Stomach (tissue), 8 donors: ENCODE measurements at regions not wholly inside any gene's neighbourhood (a gene's known extent, or its start where the extent isn't known, plus 50 kb on each side); places are given as distances from the start of the nearest gene placed in this dataset.
"Not testable (repeated sequence)": the region's sequence is repeated elsewhere in the genome, so short reads cannot be mapped to it uniquely, and the experiment has no call there.

Experiments
- DNase-seq, 2 donors: peaks; one replicate each; pipeline versions ENCODE4 v3.0.0 to v3.0.0-alpha.2; 2013 to 2019
- H3K27ac ChIP-seq, 5 donors: fragments of 200-600 bp in 4 of 5; sonication (generic) in 4 of 5; one replicate each; pipeline ENCODE4 v1.5.1; 2013 to 2019; ENCODE audit warnings: mild to moderate bottlenecking in 1 of 5, moderate library complexity in 1 of 5
- H3K27me3 ChIP-seq, 3 donors: fragments of 200-600 bp; sonication (generic); one replicate each; pipeline ENCODE4 v1.5.1; 2017 to 2019; ENCODE audit warnings: mixed run types in 1 of 3
- H3K36me3 ChIP-seq, 4 donors: fragments of 200-600 bp; sonication (generic); 1 replicate in 3 of 4; 2 replicates in 1 of 4; pipeline ENCODE4 v1.5.1; 2016 to 2019
- H3K4me1 ChIP-seq, 4 donors: fragments of 200-600 bp; sonication (generic); one replicate each; pipeline ENCODE4 v1.5.1; 2016 to 2019
- H3K4me3 ChIP-seq, 4 donors: fragments of 200-600 bp; sonication (generic) in 3 of 4; one replicate each; pipeline ENCODE4 v1.5.1; 2016 to 2019; ENCODE audit warnings: mild to moderate bottlenecking in 1 of 4
- H3K9me3 ChIP-seq, 4 donors: fragments of 200-600 bp; sonication (generic); one replicate each; pipeline ENCODE4 v1.5.1; 2016 to 2019
- EP300 ChIP-seq: sonication (generic); formaldehyde crosslinking; IDR thresholded peaks from one replicate; pipeline ENCODE4 v1.6.1; 2017; ENCODE audit warnings: antibody characterized with exemption
- POLR2A ChIP-seq, 4 donors: fragments of 450-650 bp; IDR thresholded peaks; one replicate each; pipeline ENCODE4 v1.6.1; 2016; ENCODE audit warnings: antibody characterized with exemption in 4 of 4, control low read depth in 2 of 4, mild to moderate bottlenecking in 1 of 4, moderate library complexity in 1 of 4
- POLR2AphosphoS5 ChIP-seq, 3 donors: sonication (generic); formaldehyde crosslinking; IDR thresholded peaks; one replicate each; pipeline ENCODE4 v1.6.1; 2016; ENCODE audit warnings: antibody characterized with exemption in 3 of 3
- WGBS, 5 donors: extraction: QIAGEN DNeasy Blood & Tissue Kit in 3 of 5; methylation state at CpG; one replicate each; pipeline versions ENCODE4 v1.1.5 to v1.1.7; 2013 to 2018; 5-methylcytosine and 5-hydroxymethylcytosine counted together
- intact Hi-C: fragments of 100-400 bp; cut with DNase I; formaldehyde crosslinking; loops from one replicate; pipeline ENCODE4 v1.15.1; 2023; ENCODE audit warnings: low total_unique reads
- TF ChIP-seq, protein P1 (sequence below), 7 experiments: fragments of 450-650 bp in 4 of 7; fragments of 200-600 bp in 3 of 7; sonication (generic) in 3 of 7; IDR thresholded peaks; one replicate each; pipeline ENCODE4 v1.5.1; 2016 to 2019; ENCODE audit warnings: antibody characterized with exemption in 7 of 7, control low read depth in 2 of 7, mild to moderate bottlenecking in 1 of 7
- donor health status: healthy with polysubstance abuse.
- donor health status: Bipolar disorder and iron deficiency.
- donor health status: healthy.

DNA sequence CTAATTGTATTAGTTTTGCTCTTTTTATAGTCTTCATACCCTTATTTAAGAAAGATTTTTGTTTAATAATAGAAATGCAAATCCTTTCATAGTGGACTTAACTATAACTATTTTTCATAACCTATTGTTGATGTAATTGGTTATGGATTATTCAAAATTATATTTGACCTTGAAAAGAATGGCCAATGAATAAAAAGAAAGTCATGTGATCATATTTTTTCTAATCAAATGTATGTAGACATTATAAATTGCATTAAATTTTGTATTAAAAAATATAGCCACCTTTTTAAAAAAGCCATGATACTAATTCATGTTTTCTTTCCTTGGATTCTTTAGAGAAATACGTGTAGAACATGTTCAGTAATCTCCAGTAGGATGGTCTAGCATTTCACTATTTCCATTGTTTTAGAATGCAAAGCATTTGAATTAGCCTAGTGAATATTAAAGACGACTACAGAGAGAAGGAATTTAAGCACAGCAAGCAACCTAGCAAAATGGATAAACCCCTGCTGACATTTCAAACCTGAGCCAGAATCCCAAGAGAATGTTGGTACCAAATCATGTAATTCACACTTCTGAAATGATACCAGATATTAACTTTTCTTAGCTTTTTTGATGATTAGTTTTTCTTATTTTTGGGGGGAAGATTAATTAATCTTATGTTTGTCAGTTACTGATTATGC is 1297.4 kb upstream of the MIR17HG start:
- no peak overlapping the region for H3K27ac ChIP-seq
- intact Hi-C loops, result no loop called here
- H3K27me3 ChIP-seq, result no peaks in the 10 kb centered on the region
- TF ChIP-seq POLR2AphosphoS5 (IDR thresholded peaks at IDR 0.05), result no peak
- no peak for TF ChIP-seq EP300
- TF ChIP-seq POLR2A (IDR thresholded peaks at IDR 0.05), result no peak
- TF ChIP-seq, protein P1, sequence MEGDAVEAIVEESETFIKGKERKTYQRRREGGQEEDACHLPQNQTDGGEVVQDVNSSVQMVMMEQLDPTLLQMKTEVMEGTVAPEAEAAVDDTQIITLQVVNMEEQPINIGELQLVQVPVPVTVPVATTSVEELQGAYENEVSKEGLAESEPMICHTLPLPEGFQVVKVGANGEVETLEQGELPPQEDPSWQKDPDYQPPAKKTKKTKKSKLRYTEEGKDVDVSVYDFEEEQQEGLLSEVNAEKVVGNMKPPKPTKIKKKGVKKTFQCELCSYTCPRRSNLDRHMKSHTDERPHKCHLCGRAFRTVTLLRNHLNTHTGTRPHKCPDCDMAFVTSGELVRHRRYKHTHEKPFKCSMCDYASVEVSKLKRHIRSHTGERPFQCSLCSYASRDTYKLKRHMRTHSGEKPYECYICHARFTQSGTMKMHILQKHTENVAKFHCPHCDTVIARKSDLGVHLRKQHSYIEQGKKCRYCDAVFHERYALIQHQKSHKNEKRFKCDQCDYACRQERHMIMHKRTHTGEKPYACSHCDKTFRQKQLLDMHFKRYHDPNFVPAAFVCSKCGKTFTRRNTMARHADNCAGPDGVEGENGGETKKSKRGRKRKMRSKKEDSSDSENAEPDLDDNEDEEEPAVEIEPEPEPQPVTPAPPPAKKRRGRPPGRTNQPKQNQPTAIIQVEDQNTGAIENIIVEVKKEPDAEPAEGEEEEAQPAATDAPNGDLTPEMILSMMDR (IDR thresholded peaks at IDR 0.05), result no peak
- peaks cover 0 to 21% (median 16%) of the 10 kb centered on the region in 4 donors for H3K9me3 ChIP-seq
- no peaks in the 10 kb centered on the region for H3K4me1 ChIP-seq
- H3K4me3 ChIP-seq, result no peak overlapping the region
- WGBS, 5 donors, result 44 to 65% (median 60%) methylated on average over 2 of the region's 2 CpGs
- no peaks in the 10 kb centered on the region for H3K36me3 ChIP-seq
- no peak for DNase-seq

DNA sequence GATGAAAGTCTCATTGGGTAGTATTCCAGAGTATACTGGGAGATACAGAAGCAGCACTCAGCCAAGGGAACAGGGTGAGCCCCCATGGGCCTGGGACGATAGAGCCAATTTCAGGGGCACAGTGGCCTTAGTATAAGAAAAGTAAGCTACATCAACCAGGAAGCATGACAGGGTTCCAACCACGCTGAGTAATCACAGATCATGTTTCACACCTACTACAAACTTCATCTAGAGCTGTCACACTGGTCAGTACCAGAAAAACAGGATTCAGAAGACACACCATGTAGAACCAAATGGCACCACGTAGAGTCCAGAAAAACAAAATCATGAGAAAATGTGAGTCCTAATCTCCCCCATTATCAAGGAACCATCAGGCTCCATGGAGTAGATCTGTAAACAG is 1292.4 kb upstream of the MIR17HG start:
- Histone ChIP-seq H3K9me3 (no peaks in the 10 kb centered on the region), H3K4me1 (no peaks in the 10 kb centered on the region), H3K36me3 (no peaks in the 10 kb centered on the region), H3K4me3 (no peak overlapping the region), H3K27me3 (no peaks in the 10 kb centered on the region), H3K27ac (no peak overlapping the region)
- TF ChIP-seq POLR2AphosphoS5 (IDR thresholded peaks at IDR 0.05), result no peak
- TF ChIP-seq POLR2A (IDR thresholded peaks at IDR 0.05), result no peak
- WGBS, 5 donors, result 24 to 51% (median 34%) methylated on average over 3 of the region's 3 CpGs
- intact Hi-C loops, result no loop called here
- peak in 1 of 2 donors; percentile 26 for DNase-seq

DNA sequence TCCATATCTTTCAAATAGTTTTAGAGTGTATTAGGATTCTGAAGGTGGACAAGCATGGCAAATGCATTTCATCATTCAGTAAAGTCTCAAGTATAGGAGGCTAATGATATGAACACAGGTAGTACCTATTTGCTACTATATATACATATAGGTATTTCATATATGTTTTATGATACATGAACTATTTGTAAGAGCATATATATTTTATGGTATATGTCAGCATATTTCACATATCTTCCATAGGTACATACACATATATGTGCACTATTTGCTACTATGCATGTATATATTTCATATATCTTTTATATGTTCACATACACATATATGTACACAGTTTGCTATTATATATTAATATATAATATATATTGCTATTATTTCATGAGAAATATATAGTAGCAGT is 1291.7 kb upstream of the MIR17HG start:
- Histone ChIP-seq H3K4me1 (no peaks in the 10 kb centered on the region), H3K27ac (no peak overlapping the region)

DNA sequence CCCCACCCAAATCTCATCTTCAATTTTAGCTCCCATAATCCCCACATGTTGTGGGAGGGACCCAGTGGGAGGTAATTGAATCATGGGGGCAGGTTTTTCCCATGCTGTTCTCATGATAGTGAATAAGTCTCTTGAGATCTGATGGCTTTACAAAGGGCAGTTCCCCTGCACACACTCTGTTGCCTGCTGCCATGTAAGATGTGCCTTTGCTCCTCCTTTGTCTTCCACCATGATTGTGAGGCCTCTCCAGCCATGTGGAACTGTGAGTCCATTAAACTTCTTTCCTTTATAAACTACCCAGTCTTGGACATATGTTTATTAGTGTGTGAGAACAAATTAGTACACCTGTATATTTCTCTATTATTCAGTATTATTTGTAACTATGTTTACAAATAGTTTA is 1283.3 kb upstream of the MIR17HG start:
- H3K27ac ChIP-seq, H3K36me3 ChIP-seq, H3K4me1 ChIP-seq, intact Hi-C loops, DNase-seq, H3K9me3 ChIP-seq, H3K4me3 ChIP-seq, H3K27me3 ChIP-seq: not testable (repeated sequence)

More for the DNA sequence above, 1291.7 kb upstream of the MIR17HG start:
- no peak for DNase-seq
- Histone ChIP-seq H3K4me3 (no peak overlapping the region), H3K36me3 (no peaks in the 10 kb centered on the region), H3K27me3 (no peaks in the 10 kb centered on the region), H3K9me3 (no peaks in the 10 kb centered on the region)
- TF ChIP-seq, protein P1 (IDR thresholded peaks at IDR 0.05), result no peak
- TF ChIP-seq EP300, result no peak
- TF ChIP-seq POLR2AphosphoS5 (IDR thresholded peaks at IDR 0.05), result no peak
- intact Hi-C loops, result no loop called here

DNA sequence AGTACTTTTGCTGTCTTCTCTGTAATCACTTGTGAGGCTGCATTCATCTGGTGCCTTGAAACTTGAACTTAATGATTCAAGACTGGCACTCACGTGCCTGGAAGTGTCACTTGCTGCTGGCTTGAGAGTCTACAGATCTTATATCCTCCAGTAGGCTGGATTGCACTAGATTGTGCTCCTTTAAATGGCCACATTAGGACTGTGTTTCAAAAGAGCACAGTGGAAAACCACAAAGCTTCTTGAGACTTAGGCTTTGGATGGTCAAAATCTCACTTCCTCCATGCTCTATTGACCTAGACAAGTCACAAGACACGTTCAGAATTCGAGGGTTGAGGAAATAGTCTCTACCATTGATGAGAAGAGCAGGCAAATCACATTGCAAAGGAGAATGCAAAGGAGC is 1278.8 kb upstream of the MIR17HG start:
- Histone ChIP-seq H3K27me3 (no peaks in the 10 kb centered on the region), H3K36me3 (no peaks in the 10 kb centered on the region), H3K4me1 (no peaks in the 10 kb centered on the region), H3K9me3 (peaks cover 0 to 15% (median 0%) of the 10 kb centered on the region in 4 donors), H3K27ac (no peak overlapping the region), H3K4me3 (no peak overlapping the region)
- TF ChIP-seq EP300 (no peak), POLR2AphosphoS5 (IDR thresholded peaks at IDR 0.05) (no peak), POLR2A (IDR thresholded peaks at IDR 0.05) (no peak)
- TF ChIP-seq, protein P1 (IDR thresholded peaks at IDR 0.05), result no peak
- 14 to 35% (median 26%) methylated on average over 3 of the region's 3 CpGs for WGBS, 5 donors
- intact Hi-C loops, result no loop called here
- no peak for DNase-seq
